AG04449 (cell line): ENCODE measurements at regions not wholly inside any gene's neighbourhood (a gene's known extent, or its start where the extent isn't known, plus 50 kb on each side); places are given as distances from the start of the nearest gene placed in this dataset.

Experiments used
- CTCF ChIA-PET: fragments of 350-600 bp; formaldehyde crosslinking; extraction: SDS; loops from one replicate; lab custom pipeline; 2021; ENCODE audit warnings: antibody characterized with exemption; lab: Yijun Ruan, JAX
- POLR2A ChIA-PET: fragments of 400-600, 350-600 bp; formaldehyde crosslinking; extraction: SDS; loops from one replicate; lab custom pipeline; 2020; ENCODE audit warnings: antibody characterized with exemption, inconsistent platforms; lab: Yijun Ruan, JAX
- DNase-seq: peaks from one replicate; pipeline ENCODE4 v3.0.0-alpha.2; 2010; ENCODE audit warnings: low read depth, low spot score
- H3K4me3 ChIP-seq: 2 replicates; pipeline ENCODE4 v1.5.1; 2011; ENCODE audit warnings: low read depth, mild to moderate bottlenecking, control low read depth, low read length
- CTCF ChIP-seq: IDR thresholded peaks from one replicate; pipeline ENCODE4 v1.5.1; 2011; ENCODE audit warnings: mild to moderate bottlenecking, moderate library complexity, low read length, control low read depth, inconsistent platforms; ENCODE audit not compliant: insufficient read depth; ENCODE audit errors: missing control alignments

- CTCF ChIA-PET, result no interaction called here
- no peak for TF ChIP-seq CTCF
- H3K4me3 ChIP-seq, result no peak overlapping the region
- DNase-seq, result no peak
- POLR2A ChIA-PET, result no interaction called here
Observed at GRCh38 chr2:236802862-236803261, 233.2 kb downstream of the ACKR3 start.

- TF ChIP-seq CTCF, result no peak
- ChIA-PET CTCF (no interaction called here), POLR2A (no interaction called here)
- H3K4me3 ChIP-seq, result no peak overlapping the region
- DNase-seq, result no peak
Observed at GRCh38 chr2:236803621-236804020, 234.0 kb downstream of the ACKR3 start.

- POLR2A ChIA-PET, result no interaction called here
- no peak overlapping the region for H3K4me3 ChIP-seq
- no peak for TF ChIP-seq CTCF
- no peak for DNase-seq
- CTCF ChIA-PET, result no interaction called here
Observed at GRCh38 chr2:236805800-236806531, 236.3 kb downstream of the ACKR3 start.

- no peak for TF ChIP-seq CTCF
- ChIA-PET POLR2A (no interaction called here), CTCF (no interaction called here)
- no peak overlapping the region for H3K4me3 ChIP-seq
- DNase-seq, result no peak
Observed at GRCh38 chr2:236809716-236810115, 240.1 kb downstream of the ACKR3 start.

GRCh38 chr2:236811062-236811656 is 241.5 kb downstream of the ACKR3 start:
- no peak for TF ChIP-seq CTCF
- POLR2A ChIA-PET, result no interaction called here
- CTCF ChIA-PET, result no interaction called here
- no peak for DNase-seq
- no peak overlapping the region for H3K4me3 ChIP-seq

GRCh38 chr2:236813766-236814165 is 244.1 kb downstream of the ACKR3 start:
- POLR2A ChIA-PET, result no interaction called here
- CTCF ChIA-PET, result no interaction called here
- TF ChIP-seq CTCF, result no peak

More at GRCh38 chr2:236813766-236814165, 244.1 kb downstream of the ACKR3 start:
- H3K4me3 ChIP-seq, result no peak overlapping the region
- DNase-seq, result no peak
